HG03039 (cell line): ENCODE measurements at regions not wholly inside any gene's neighbourhood (a gene's known extent, or its start where the extent isn't known, plus 50 kb on each side); places are given as distances from the start of the nearest gene placed in this dataset.
A peak's percentile ranks its signal among the peaks of the same experiment; 100 is the strongest.

ENCODE experiments used
- ATAC-seq: cut with Tn5 transposase; IDR thresholded peaks from one replicate; pipeline ENCODE4 v1.9.1; 2021; ENCODE audit warnings: mild to moderate bottlenecking, moderate library complexity; ENCODE audit not compliant: unreplicated experiment

DNA sequence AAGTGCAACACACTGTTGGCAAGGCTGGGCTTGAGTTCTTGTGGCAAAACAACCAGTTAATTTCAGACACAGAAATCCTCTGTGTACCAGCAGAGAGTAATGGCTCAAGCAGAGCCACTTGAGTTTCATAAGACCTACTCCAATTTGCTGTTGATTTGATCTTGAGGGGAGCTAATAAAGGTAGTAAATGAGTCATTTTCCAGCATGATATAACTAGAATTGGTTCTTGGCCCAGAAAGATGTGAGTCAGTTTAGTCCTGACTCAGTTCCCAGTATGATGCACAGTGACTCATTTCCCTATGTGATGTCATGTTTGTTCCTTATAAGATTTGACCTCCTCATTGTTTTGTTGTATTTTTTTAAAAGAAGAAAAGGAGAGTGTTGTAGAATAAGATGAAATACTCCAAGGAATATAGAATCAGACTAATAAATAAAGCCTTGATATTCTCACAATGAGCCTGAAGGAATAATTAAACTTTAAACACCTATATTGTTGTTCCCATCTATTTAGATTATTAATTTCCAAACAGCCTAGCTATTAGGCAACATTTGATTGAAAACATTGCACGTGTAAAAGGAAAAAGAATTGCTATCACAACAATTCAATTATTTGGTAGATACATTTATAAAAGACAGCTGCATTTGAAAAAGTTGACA lies 186.2 kb downstream of the REEP3 start:
- peak; percentile 90 for ATAC-seq

DNA sequence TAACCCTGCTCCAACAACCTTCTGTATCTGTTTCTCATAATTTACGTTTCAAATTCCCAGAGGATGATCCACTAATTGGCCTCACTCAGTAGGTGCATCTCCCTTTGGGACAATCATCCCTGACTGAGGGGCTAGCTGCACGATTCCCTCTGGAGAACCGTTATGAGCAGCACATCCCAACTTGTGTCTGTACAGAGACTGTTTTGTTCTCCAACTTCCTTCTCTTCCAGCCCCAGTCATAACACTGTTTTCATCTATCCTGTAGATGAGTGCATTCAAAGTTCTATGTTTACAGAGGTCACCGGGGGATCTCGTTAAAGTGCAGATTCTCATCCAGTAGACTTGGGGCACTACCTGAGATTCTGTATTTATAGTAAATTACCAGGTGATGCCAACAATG lies 187.2 kb downstream of the REEP3 start:
- ATAC-seq = no peak

DNA sequence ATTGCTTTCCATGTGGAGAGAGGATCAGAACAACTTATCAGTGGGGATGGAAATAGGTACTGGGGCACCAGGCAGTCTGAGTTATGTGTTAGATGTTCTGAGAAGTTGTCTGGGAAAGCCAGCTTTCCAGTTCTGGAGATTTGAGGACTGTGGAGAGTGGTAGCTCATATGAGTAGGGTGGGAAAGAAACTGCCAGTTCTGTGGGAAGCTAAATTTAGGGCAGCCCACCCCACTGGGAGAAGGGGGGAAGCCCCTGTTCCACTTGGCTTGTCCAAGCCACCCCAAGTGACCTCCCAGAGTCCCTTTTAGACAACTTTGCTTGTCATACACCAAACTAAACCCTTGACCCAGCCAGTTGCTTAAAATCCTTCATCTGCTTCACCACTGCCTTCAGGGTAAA lies 189.5 kb downstream of the REEP3 start:
- no peak for ATAC-seq

DNA sequence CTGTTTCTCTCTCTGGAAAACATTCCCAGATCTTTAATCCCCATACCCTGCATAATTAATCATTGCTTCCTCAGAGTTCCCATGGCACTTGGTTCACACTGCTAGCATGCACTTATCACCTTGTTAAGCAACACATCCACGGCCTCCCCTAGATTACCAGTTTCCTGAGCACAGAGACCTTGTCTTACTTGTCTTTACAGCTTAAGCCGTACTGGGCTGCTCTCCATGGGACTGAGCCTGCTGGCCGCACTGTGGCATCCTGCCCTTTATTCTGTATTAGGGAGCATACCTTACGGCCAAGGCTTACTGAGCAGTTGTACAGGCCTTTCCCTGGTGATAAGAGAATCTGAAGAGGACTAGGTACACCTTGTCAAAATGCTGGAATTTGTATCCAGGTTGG lies 190.2 kb downstream of the REEP3 start:
- ATAC-seq = no peak

DNA sequence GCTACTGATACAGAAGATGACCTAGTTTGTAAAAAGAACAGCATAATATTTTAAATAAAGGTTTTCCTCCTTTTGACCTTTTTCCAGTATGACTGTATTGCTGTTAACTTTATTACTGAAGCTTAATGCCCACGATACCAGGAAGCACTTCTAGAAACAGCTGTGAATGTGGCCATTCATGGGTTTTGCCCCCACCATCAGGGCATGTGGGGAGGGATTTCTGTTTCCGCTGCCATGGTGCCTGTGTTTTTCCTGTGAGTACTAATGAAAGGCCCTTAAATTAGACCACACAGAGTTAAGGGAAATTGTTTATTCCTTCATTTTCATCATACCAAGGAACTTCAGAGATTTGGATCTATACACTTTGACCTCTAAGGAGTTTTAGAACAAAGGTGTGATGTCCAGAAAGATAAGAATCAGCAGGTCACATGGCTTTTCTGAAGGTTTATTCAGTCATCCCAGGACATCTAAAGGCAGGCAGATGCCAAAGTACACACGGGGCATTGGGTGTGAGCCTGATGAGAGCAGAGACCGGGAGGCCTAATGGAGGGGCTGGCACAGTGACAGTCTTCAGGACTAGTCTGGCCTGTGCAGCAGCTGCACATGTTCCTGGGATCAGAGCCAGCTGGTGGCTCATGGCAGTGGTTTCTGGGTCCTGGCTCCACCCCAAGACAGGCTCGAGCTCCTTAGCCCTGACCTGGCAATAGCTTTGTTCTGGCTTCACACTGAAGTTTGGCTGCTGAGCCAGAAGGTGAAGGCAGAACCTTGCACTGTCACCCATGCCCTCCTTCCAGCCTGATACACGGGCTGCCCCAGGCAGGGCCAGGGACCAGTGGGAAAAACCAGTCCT lies 190.9 kb downstream of the REEP3 start:
- no peak for ATAC-seq

DNA sequence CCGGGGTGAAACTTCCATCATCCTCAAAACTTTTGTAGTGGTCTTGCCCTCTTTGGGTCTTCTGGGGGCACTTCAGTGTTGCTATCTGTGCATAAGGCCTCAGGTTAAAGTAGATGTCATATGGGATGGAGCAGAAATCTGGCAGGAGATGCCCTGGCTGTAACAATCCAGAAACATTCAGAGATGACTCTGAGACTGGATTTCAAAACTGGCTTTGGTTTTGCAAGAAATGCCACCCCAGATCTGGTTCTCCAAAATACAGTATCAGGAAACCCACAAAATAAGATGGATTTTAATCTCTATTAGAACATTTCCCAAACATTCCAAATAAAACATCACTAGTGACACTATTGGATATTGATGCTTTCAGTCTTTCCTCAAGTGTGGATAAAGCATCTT lies 191.5 kb downstream of the REEP3 start:
- no peak for ATAC-seq

DNA sequence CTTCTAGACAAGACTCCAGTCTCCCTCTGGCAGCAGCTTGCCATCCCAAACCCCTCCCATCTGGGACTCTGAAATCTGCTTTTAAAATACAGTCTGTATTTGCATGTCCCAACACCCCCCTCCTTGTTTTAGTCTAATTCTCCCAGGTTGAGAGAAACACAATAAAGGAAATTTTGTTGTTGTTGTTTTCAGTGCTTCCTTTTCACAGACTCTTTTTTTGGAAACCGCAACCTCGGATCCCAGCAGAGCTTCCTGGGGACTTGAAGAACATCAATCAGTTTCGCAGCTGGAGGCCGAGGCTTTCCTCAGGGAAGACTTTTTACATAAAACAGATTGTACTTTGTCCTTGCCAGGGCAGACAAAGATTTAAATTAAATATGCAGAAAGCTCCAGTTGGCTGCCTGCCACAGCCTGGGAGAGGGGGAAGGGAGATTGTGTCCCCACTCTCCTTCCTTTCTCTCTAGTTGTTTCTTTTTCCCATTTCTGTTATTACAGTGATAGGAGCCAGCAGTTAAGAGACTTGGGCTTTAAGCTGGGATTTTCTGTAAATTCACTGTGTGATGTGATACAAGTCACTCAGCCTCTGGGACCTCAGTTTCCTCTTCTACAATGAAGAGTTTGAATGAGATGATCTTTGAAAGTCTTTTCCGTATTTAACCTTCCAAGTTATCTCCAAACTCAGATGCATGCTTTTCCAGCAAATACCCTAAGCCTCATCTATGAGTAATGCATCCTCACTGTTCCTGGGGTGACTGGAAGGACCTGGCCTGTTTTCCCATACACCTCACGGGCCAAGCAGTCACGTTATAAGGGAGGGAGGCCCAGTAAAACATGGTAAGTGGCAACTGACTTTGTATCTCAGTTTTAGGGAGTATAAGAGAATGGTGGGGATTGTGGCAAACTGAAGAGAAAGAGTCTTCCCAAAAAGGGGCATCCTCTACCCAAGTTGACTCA lies 192.3 kb downstream of the REEP3 start:
- ATAC-seq = no peak

DNA sequence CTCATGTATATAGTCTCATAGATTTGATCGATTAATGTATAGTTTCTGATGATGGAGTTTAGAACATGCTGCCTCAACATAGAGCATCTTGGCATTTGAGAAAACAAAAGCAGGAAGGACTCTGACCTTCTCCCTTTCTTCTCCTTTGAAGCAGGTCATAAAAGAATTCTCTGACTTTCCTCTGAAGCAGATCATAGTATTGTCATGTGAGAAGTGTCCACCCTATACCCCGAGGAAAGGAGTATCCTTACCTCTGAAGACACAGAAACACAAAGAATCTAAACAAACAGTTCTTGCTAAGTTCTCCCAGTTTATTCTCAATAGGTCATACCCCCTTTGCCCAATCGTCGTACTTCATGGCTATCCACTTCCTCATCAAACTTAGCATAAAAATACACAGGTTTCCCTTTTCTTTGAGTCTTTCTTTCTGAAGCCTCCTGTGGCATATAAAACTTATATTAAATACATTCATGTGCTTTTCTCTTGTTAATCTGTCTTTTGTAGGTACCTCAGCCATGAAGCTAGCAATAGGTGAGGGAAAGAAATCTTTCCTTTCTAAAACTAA lies 194.9 kb downstream of the REEP3 start:
- no peak for ATAC-seq

DNA sequence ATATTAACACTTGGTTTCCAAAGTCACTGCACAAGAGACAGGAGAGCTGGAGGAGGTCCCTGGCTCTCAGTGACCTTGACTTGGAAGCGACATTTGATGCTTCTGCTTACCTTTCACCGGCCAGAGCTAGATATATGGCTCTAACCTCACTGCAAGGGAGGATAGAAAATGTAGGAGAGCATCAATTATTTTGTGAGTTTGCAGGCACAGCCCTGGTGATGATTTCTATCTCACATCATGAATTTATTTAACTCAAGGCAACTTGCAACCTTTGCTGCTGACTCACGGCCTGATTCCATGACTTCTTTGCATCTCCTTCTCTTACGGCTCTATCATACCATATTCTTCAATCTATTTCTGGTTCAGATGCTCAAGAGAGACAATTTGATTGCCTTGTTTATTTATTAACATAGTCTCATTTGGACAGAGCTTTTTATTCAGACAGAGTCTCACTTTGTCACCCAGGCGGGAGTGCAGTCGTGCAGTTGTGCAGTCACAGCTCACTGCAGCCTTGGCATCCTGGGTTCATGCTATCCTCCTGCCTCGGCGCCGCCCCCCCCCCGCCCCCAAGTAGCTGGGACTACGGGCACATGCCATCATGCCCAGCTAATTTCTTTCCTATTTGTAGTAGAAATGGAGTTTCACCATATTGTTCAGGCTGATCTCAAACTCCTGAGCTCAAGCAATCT lies 196.0 kb downstream of the REEP3 start:
- ATAC-seq = no peak

DNA sequence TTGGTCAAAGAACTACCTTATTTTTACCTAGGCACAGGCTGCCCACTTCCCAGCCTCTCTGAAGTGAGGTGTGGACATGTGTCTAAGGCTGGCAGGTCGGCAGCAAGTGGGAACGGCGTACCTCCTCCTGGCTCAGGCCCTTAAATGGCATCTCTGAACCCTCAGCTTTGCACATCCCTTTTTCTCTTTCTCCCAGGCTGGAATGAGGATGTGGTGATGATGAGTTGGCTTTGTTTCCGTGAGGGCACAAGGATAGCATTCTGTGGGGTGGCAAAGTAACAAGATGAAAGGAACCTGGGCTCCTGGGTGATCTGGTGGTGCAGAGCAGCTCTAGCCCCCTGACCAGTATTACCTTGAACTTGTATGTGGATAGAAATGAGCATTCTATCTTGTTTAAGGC lies 196.8 kb downstream of the REEP3 start:
- no peak for ATAC-seq

DNA sequence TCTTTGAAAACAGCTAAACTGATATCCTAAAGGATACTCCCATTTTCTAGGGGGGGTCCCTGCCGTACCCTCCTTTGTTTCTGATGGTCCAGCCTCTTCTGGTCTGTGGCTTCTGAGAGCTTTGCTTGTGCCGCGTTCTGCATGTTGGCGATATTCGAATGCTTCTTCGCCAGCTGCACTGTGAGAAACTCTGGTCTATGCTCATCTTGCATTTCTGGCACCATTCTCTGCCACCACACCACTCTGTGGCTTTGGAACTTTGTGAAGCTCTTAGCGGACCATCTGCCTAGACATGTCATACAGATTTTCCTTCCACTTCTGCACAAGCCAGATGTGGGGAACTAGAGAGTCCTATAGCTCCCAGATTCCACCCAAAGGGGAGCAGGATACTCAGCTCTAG lies 197.2 kb downstream of the REEP3 start:
- ATAC-seq = no peak

DNA sequence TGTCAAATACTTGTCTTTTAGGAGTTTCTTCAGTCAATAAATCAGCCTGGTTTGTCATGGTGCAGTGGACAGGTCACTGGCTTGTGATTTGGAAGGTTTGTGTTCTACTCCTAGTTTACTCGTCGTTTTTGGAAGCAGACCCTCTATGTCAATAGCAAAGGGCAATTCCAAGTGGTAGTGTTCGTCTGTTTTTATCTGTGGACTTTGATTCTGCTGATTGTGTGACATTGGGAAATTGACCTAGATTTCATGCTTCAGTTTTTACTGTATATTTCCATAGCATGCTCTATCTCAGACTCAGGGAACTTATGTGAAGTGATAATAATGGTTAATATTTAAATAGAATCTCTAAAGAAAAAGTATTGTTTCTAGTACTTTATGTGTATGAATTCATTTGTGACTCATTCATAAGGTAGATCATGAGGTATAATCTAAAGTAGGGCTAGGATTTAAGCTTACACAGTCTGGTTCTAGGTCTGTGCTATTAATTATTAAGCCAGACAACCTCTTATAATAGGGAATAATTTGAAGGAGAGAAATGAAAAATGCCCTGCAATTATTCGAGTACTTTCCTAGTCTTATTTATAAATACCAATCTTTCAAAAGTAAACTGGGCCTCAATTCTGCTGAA lies 198.1 kb downstream of the REEP3 start:
- no peak for ATAC-seq

DNA sequence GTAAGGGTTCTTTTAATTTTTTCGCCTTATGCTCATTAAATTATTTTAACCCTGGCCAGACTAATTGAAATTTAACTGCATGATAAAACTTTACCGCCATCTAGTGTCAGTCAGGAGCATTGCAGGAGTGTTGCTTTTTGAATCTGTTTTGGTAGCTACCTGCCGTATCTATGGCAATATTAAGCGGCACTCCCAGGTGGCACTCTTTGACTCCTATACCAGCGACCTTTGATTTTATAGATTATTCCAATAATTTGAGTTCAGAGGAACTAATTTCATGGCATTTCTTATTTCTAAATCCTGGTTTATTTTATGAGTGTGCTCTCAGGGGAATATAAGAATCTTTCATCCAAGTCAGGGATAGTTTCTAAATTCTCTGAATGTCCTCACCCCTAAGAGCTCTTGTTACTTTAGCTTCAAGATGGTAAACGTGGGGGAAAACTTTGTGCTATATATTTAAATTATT lies 198.9 kb downstream of the REEP3 start:
- no peak for ATAC-seq

DNA sequence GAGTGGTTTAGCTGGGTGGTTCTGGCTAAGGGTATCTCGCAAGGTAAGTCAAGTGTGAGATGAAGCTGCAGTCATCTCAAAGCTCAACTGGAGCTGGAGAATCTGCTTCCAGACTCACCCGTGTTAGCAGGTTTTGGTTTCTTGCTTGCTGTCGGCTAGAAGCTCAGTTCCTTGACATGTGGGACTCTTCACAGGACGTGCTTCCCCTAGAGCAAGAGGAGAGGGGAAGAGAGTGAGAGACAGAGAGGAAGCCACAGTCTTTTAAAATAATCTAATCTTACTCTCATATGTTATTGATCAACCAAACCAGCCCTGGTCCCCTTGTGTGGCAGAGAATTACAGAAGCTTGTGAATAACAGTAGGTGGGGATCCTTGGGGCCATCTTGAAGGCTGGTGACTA lies 199.5 kb downstream of the REEP3 start:
- ATAC-seq = no peak

DNA sequence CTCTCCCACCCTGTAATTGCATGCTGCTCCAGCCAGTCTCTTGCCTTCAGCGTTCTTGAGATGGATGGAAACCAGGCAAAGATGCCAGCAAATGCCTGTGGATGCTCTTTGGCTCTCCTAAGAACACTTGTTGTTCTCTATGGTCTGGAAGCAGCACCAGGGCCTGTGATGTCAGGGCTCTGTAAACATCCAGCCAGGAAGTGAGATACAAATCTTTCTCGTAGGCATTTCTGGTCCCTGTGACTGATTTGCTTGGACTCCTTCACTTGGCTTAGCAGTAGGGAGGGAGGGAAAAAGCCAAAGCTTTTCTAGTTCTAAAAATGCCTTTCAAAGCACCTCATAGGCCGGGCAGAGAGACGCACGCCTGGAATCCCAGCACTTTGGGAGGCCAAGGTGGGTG lies 201.3 kb downstream of the REEP3 start:
- ATAC-seq = no peak

DNA sequence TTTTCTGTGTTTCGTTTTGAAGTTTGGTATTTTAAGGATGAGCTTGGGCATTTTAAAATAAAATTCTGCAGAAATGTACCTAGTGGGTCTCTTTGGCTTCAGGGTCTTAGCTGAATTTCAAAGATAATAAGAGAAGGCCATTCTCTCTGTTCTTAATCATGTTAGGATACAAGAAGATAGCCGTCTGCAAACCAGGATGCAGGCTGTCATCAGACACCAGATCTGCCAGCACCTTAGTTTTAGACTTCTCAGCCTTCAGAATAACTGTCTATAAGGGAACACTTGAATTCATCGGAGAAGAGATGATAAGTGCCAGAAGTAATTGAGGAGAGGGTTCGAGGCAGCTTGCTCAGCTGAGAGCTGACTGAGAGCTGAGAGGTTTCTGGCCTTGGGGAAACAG lies 202.1 kb downstream of the REEP3 start:
- ATAC-seq = no peak

DNA sequence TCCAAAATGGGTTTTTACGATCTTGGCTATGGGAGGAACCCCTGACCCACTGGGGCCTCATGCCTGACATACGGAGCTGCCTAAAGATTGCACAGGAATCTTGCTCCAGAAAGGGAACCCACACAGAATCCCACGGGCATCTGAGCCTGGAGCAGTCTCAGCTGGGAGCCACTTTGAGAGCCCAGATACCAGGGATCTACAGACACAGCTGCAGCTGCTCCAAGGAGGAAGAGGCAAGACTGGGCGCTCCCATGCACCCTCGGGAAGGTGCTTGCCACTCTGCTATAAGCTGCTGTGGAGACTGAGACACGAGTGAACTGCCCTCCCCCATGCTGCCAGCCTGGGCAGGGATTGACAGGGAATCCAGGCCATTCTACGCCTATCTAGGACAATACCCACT lies 202.5 kb downstream of the REEP3 start:
- no peak for ATAC-seq

DNA sequence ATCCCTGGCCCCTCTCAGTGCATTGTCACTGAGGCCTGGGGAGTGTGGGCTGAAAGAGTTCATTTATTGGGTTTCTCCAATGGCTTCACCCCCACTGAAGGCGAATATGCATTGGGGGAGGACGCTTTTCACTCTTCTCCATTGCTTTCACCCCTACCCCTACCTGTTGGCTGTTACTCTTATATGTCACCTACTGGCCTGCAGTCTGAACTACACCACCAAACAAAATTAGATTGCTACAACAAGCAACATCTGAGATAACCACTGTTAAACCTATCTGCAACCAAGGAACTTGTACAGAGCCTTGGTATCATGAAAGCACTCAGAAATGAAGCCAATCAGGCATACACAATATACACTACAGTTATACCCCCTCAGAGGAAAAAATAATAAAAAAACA lies 203.7 kb downstream of the REEP3 start:
- ATAC-seq = no peak

DNA sequence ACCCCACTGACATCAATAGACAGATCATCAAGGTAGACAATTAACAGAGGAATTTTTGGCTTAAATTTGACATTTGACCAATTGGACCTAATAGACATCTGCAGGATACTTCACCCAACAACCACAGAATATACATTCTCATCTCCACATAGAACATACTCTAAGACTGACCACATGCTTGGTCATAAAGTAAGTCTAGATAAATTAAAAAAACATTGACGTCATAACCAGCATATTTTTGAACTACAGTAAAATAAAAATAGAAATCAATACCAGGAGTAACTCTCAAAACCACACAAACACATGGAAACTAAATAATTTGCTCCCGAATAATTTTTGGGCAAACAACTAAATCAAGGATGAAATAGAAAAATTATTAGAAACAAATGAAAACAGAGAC lies 205.7 kb downstream of the REEP3 start:
- ATAC-seq = no peak

DNA sequence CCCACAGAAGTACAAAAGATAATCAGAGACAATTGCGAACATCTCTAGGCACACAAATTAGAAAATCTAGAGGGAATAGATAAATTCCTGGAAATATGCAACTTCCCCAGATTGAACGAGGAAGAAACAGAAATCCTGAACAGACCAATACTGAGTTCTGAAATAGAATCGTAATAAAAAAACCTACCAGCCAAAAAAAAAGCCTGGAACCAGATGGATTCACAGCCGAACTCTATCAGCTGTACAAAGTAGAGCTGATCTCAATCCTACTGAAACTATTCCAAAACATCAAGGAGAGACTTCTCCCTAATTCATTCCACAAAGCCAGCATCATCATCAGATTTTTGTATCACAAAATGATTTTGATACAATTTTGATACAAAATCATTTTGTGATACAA lies 206.4 kb downstream of the REEP3 start:
- ATAC-seq = no peak
